ENCODE measurements at regions not wholly inside any gene's neighbourhood (a gene's known extent, or its start where the extent isn't known, plus 50 kb on each side); places are given as distances from the start of the nearest gene placed in this dataset.

- no peak overlapping the region for H3K27ac ChIP-seq (ENCODE audit: low read length)
- Mint-ChIP-seq H3K9me3 (peaks cover 9 to 10% of the 10 kb centered on the region in 2 donors), H3K36me3 (no peaks in the 10 kb centered on the region), H3K27me3 (ENCODE audit: low read depth in 2 of 2) (no peaks in the 10 kb centered on the region), H3K27ac (no peak overlapping the region), H3K4me1 (no peaks in the 10 kb centered on the region), H3K4me3 (no peak overlapping the region)
- no peak for DNase-seq
- H3K27me3 ChIP-seq (ENCODE audit: control insufficient read depth, insufficient read depth, low read length), result no peaks in the 10 kb centered on the region
- no peak for ATAC-seq
- H3K9me3 ChIP-seq (ENCODE audit: control insufficient read depth, insufficient read depth, low read length), result no peaks in the 10 kb centered on the region
- intact Hi-C loops (cut with micrococcal nuclease), result no loop called here
- H3K4me1 ChIP-seq (ENCODE audit: control insufficient read depth, insufficient read depth, low read length), result no peaks in the 10 kb centered on the region
- H3K4me3 ChIP-seq (ENCODE audit: low read length), result no peak overlapping the region
- no peak for TF ChIP-seq CTCF (IDR thresholded peaks at IDR 0.05)
- WGBS (ENCODE audit: insufficient coverage), result 78% methylated on average over 1 of the region's 1 CpG
- no peaks in the 10 kb centered on the region for H3K36me3 ChIP-seq (ENCODE audit: control insufficient read depth, insufficient read depth, low read length)
These were observed 1217.6 kb upstream of the ALCAM start for GRCh38 chr3:104149154-104149553.

- no peak for ATAC-seq
- Mint-ChIP-seq H3K9me3 (peaks cover 8 to 9% of the 10 kb centered on the region in 2 donors), H3K4me1 (no peaks in the 10 kb centered on the region), H3K27ac (no peak overlapping the region), H3K27me3 (ENCODE audit: low read depth in 2 of 2) (no peaks in the 10 kb centered on the region), H3K4me3 (no peak overlapping the region), H3K36me3 (no peaks in the 10 kb centered on the region)
- no peak for TF ChIP-seq CTCF (IDR thresholded peaks at IDR 0.05)
- H3K4me3 ChIP-seq (ENCODE audit: low read length), result no peak overlapping the region
- no peaks in the 10 kb centered on the region for H3K27me3 ChIP-seq (ENCODE audit: control insufficient read depth, insufficient read depth, low read length)
- no peak overlapping the region for H3K27ac ChIP-seq (ENCODE audit: low read length)
- intact Hi-C loops (cut with micrococcal nuclease), result no loop called here
- H3K4me1 ChIP-seq (ENCODE audit: control insufficient read depth, insufficient read depth, low read length), result no peaks in the 10 kb centered on the region
- DNase-seq, result no peak
- H3K36me3 ChIP-seq (ENCODE audit: control insufficient read depth, insufficient read depth, low read length), result no peaks in the 10 kb centered on the region
- no peaks in the 10 kb centered on the region for H3K9me3 ChIP-seq (ENCODE audit: control insufficient read depth, insufficient read depth, low read length)
- 90% methylated on average over 1 of the region's 2 CpGs for WGBS (ENCODE audit: insufficient coverage)
These were observed 1216.0 kb upstream of the ALCAM start for GRCh38 chr3:104150724-104151123.

- WGBS (ENCODE audit: insufficient coverage), result 56% methylated on average over 1 of the region's 2 CpGs
- no peaks in the 10 kb centered on the region for H3K27me3 Mint-ChIP-seq (ENCODE audit: low read depth in 2 of 2)
- no peak overlapping the region for H3K4me3 Mint-ChIP-seq
- no peaks in the 10 kb centered on the region for H3K4me1 Mint-ChIP-seq
- H3K36me3 ChIP-seq (ENCODE audit: control insufficient read depth, insufficient read depth, low read length), result no peaks in the 10 kb centered on the region
- H3K27me3 ChIP-seq (ENCODE audit: control insufficient read depth, insufficient read depth, low read length), result no peaks in the 10 kb centered on the region
- no peak for ATAC-seq
- no peaks in the 10 kb centered on the region for H3K9me3 ChIP-seq (ENCODE audit: control insufficient read depth, insufficient read depth, low read length)
- intact Hi-C loops (cut with micrococcal nuclease), result no loop called here
- peaks cover 12 to 14% of the 10 kb centered on the region in 2 donors for H3K9me3 Mint-ChIP-seq
- H3K36me3 Mint-ChIP-seq, result no peaks in the 10 kb centered on the region
- no peaks in the 10 kb centered on the region for H3K4me1 ChIP-seq (ENCODE audit: control insufficient read depth, insufficient read depth, low read length)
- no peak overlapping the region for H3K4me3 ChIP-seq (ENCODE audit: low read length)
- no peak for DNase-seq
- H3K27ac Mint-ChIP-seq, result no peak overlapping the region
- no peak for TF ChIP-seq CTCF (IDR thresholded peaks at IDR 0.05)
- no peak overlapping the region for H3K27ac ChIP-seq (ENCODE audit: low read length)
These were observed 1211.8 kb upstream of the ALCAM start for GRCh38 chr3:104154896-104155295.

- no peak overlapping the region for H3K4me3 Mint-ChIP-seq
- no peak for TF ChIP-seq CTCF (IDR thresholded peaks at IDR 0.05)
- H3K4me1 Mint-ChIP-seq, result no peaks in the 10 kb centered on the region
- no peaks in the 10 kb centered on the region for H3K27me3 Mint-ChIP-seq (ENCODE audit: low read depth in 2 of 2)
- H3K9me3 ChIP-seq (ENCODE audit: control insufficient read depth, insufficient read depth, low read length), result peaks cover 14% of the 10 kb centered on the region
- H3K36me3 Mint-ChIP-seq, result no peaks in the 10 kb centered on the region
- H3K4me1 ChIP-seq (ENCODE audit: control insufficient read depth, insufficient read depth, low read length), result no peaks in the 10 kb centered on the region
- H3K27ac Mint-ChIP-seq, result no peak overlapping the region
- no peak for DNase-seq
- ATAC-seq, result no peak
- no peak overlapping the region for H3K27ac ChIP-seq (ENCODE audit: low read length)
- no peaks in the 10 kb centered on the region for H3K36me3 ChIP-seq (ENCODE audit: control insufficient read depth, insufficient read depth, low read length)
- H3K27me3 ChIP-seq (ENCODE audit: control insufficient read depth, insufficient read depth, low read length), result no peaks in the 10 kb centered on the region
- intact Hi-C loops (cut with micrococcal nuclease), result no loop called here
- H3K9me3 Mint-ChIP-seq, result peaks cover 4 to 17% of the 10 kb centered on the region in 2 donors
- no peak overlapping the region for H3K4me3 ChIP-seq (ENCODE audit: low read length)
- no CpG with 5 or more reads among the region's 2 CpGs for WGBS (ENCODE audit: insufficient coverage)
These were observed 1200.8 kb upstream of the ALCAM start for GRCh38 chr3:104165866-104166265.
